Suprapubic skin (tissue), 4 donors: ENCODE measurements at regions not wholly inside any gene's neighbourhood (a gene's known extent, or its start where the extent isn't known, plus 50 kb on each side); places are given as distances from the start of the nearest gene placed in this dataset.

Experiments
- DNase-seq, 2 donors: peaks; one replicate each; pipeline ENCODE4 v3.0.0-alpha.2; 2019; ENCODE audit warnings: low spot score in 2 of 2
- H3K27ac ChIP-seq: fragments of 200-600 bp; sonication (generic); one replicate; pipeline ENCODE4 v1.5.1; 2019
- H3K27me3 ChIP-seq: fragments of 200-600 bp; sonication (generic); one replicate; pipeline ENCODE4 v1.5.1; 2019
- H3K36me3 ChIP-seq: fragments of 200-600 bp; sonication (generic); one replicate; pipeline ENCODE4 v1.5.1; 2019
- H3K4me1 ChIP-seq: fragments of 200-600 bp; sonication (generic); one replicate; pipeline ENCODE4 v1.5.1; 2019
- H3K4me3 ChIP-seq: fragments of 200-600 bp; sonication (generic); one replicate; pipeline ENCODE4 v1.5.1; 2019; ENCODE audit warnings: mild to moderate bottlenecking
- H3K9me3 ChIP-seq: fragments of 200-600 bp; sonication (generic); one replicate; pipeline ENCODE4 v1.5.1; 2019
- CTCF ChIP-seq, 2 donors: fragments of 200-600 bp in 1 of 2; fragments of 450-650 bp in 1 of 2; sonication (generic) in 1 of 2; IDR thresholded peaks; one replicate each; pipeline ENCODE4 v1.5.1; 2016 to 2019; ENCODE audit warnings: antibody characterized with exemption in 2 of 2, mild to moderate bottlenecking in 1 of 2, moderate library complexity in 1 of 2
- EP300 ChIP-seq: sonication (generic); formaldehyde crosslinking; IDR thresholded peaks from one replicate; pipeline ENCODE4 v1.6.1; 2017; ENCODE audit warnings: antibody characterized with exemption
- POLR2A ChIP-seq, 2 donors: fragments of 450-650 bp; IDR thresholded peaks; one replicate each; pipeline ENCODE4 v1.6.1; 2017; ENCODE audit warnings: antibody characterized with exemption in 2 of 2, mild to moderate bottlenecking in 2 of 2, moderate library complexity in 2 of 2
- POLR2AphosphoS5 ChIP-seq, 3 donors: sonication (generic); formaldehyde crosslinking; IDR thresholded peaks; one replicate each; pipeline ENCODE4 v1.6.1; 2017; ENCODE audit warnings: antibody characterized with exemption in 3 of 3
- WGBS: methylation state at CpG from one replicate; pipeline ENCODE4 v1.1.5; 2018; 5-methylcytosine and 5-hydroxymethylcytosine counted together

GRCh38 chrX:140949233-140949632 lies 53.2 kb upstream of the SPANXB1 start:
- TF ChIP-seq POLR2A (IDR thresholded peaks at IDR 0.05), result no peak
- no peak for TF ChIP-seq POLR2AphosphoS5 (IDR thresholded peaks at IDR 0.05)
- TF ChIP-seq CTCF (IDR thresholded peaks at IDR 0.05), result no peak
- TF ChIP-seq EP300, result no peak
- H3K4me1 ChIP-seq, result no peaks in the 10 kb centered on the region
- H3K27me3 ChIP-seq, result no peaks in the 10 kb centered on the region
- H3K27ac ChIP-seq, result no peak overlapping the region
- no peak for DNase-seq
- no peaks in the 10 kb centered on the region for H3K9me3 ChIP-seq
- H3K36me3 ChIP-seq, result no peaks in the 10 kb centered on the region
- H3K4me3 ChIP-seq, result no peak overlapping the region
- WGBS, result 68% methylated on average over 5 of the region's 5 CpGs
